CD4-positive, alpha-beta T cell (primary cell): ENCODE measurements at regions not wholly inside any gene's neighbourhood (a gene's known extent, or its start where the extent isn't known, plus 50 kb on each side); places are given as distances from the start of the nearest gene placed in this dataset.
"Not testable (repeated sequence)": the region's sequence is repeated elsewhere in the genome, so short reads cannot be mapped to it uniquely, and the experiment has no call there.

Source experiments
- ATAC-seq: fragments of 200-7000 bp; cut with Tn5 transposase; one replicate; pipeline ENCODE4 v1.10.0; 2022; ENCODE audit warnings: mild to moderate bottlenecking; ENCODE audit not compliant: poor library complexity
- CTCF ChIA-PET: fragments of 350-600 bp; sonication (Branson Sonifier 250); formaldehyde crosslinking; loops from one replicate; lab custom pipeline; 2021; ENCODE audit warnings: antibody characterized with exemption, inconsistent platforms; lab: Charles Lee
- POLR2A ChIA-PET: fragments of 350-600 bp; sonication (Branson Sonifier 250); formaldehyde crosslinking; loops from one replicate; lab custom pipeline; 2021; ENCODE audit warnings: antibody characterized with exemption, inconsistent platforms; lab: Charles Lee
- DNase-seq, 14 experiments: peaks; one replicate each; pipeline ENCODE4 v3.0.0-alpha.2; 2013 to 2020; ENCODE audit warnings: mixed read lengths in 2 of 14
- H3K27ac ChIP-seq, 2 donors: one replicate each; pipeline versions ENCODE4 v1.5.1 to v1.7.0; 2013; ENCODE audit warnings: low read length in 2 of 2, low read depth in 1 of 2, mild to moderate bottlenecking in 1 of 2
- H3K27me3 ChIP-seq, 2 experiments: 1 replicate in 1 of 2; 2 replicates in 1 of 2; pipeline versions ENCODE4 v1.6.1 to v1.7.0; 2013; ENCODE audit warnings: low read length in 2 of 2, control low read depth in 1 of 2, mild to moderate bottlenecking in 1 of 2, moderate library complexity in 1 of 2; ENCODE audit not compliant: insufficient read depth in 2 of 2, control insufficient read depth in 1 of 2
- H3K36me3 ChIP-seq: one replicate; pipeline ENCODE4 v1.6.1; 2013; ENCODE audit warnings: low read length, control low read depth; ENCODE audit not compliant: insufficient read depth
- H3K4me1 ChIP-seq: one replicate; pipeline ENCODE4 v1.6.1; 2013; ENCODE audit warnings: low read length, control low read depth; ENCODE audit not compliant: insufficient read depth
- H3K4me3 ChIP-seq: one replicate; pipeline ENCODE4 v1.5.1; 2013; ENCODE audit warnings: mild to moderate bottlenecking, low read length, moderate library complexity
- H3K9me3 ChIP-seq, 2 experiments: 1 replicate in 1 of 2; 2 replicates in 1 of 2; pipeline versions ENCODE4 v1.6.1 to v1.7.0; 2013; ENCODE audit warnings: low read length in 2 of 2, mild to moderate bottlenecking in 2 of 2, control low read depth in 1 of 2, moderate library complexity in 1 of 2; ENCODE audit not compliant: control insufficient read depth in 1 of 2, insufficient read depth in 1 of 2
- H3K27ac Mint-ChIP-seq: one replicate; pipeline ENCODE4 v1.8.0; 2020; ENCODE audit warnings: mixed read lengths
- H3K27me3 Mint-ChIP-seq: one replicate; pipeline ENCODE4 v1.8.0; 2021; ENCODE audit warnings: mixed read lengths
- H3K36me3 Mint-ChIP-seq: one replicate; pipeline ENCODE4 v1.8.0; 2021; ENCODE audit warnings: low read depth, mixed read lengths
- H3K4me1 Mint-ChIP-seq: one replicate; pipeline ENCODE4 v1.8.0; 2021; ENCODE audit warnings: low read depth, mixed read lengths
- H3K4me3 Mint-ChIP-seq: one replicate; pipeline ENCODE4 v1.8.0; 2020; ENCODE audit warnings: mild to moderate bottlenecking, mixed read lengths
- H3K9me3 Mint-ChIP-seq: one replicate; pipeline ENCODE4 v1.8.0; 2020; ENCODE audit warnings: mixed read lengths
- CTCF ChIP-seq: fragments of 200-600 bp; IDR thresholded peaks from one replicate; pipeline ENCODE4 v1.8.0; 2022; ENCODE audit warnings: antibody characterized with exemption, mild to moderate bottlenecking
- intact Hi-C, 2 experiments: fragments of 100-400 bp; cut with DNase I in 1 of 2; cut with micrococcal nuclease in 1 of 2; formaldehyde crosslinking; loops; one replicate each; pipeline versions ENCODE4 v1.15.1 to v1.9.0; 2023 to 2025; cut with DNase I, micrococcal nuclease

- no peak for TF ChIP-seq CTCF
- H3K9me3 ChIP-seq: no peaks in the 10 kb centered on the region
- peaks cover 4% of the 10 kb centered on the region for H3K27me3 Mint-ChIP-seq
- CTCF ChIA-PET: no interaction called here
- H3K27ac ChIP-seq: no peak overlapping the region
- H3K27me3 ChIP-seq: no peaks in the 10 kb centered on the region
- intact Hi-C loops: no loop called here
- H3K27ac Mint-ChIP-seq: no peak overlapping the region
- POLR2A ChIA-PET: no interaction called here
- H3K4me3 Mint-ChIP-seq: no peak overlapping the region
- H3K4me1 Mint-ChIP-seq: no peaks in the 10 kb centered on the region
- no peaks in the 10 kb centered on the region for H3K9me3 Mint-ChIP-seq
- DNase-seq (no peak), ATAC-seq (no peak)
- no peaks in the 10 kb centered on the region for H3K36me3 Mint-ChIP-seq
- H3K36me3 ChIP-seq: no peaks in the 10 kb centered on the region
- no peak overlapping the region for H3K4me3 ChIP-seq
- no peaks in the 10 kb centered on the region for H3K4me1 ChIP-seq
Observed at GRCh38 chr16:48022496-48022895, 133.3 kb downstream of the ABCC12 start.

GRCh38 chr16:48020617-48021016, 135.2 kb downstream of the ABCC12 start:
- CTCF ChIA-PET, H3K4me3 Mint-ChIP-seq, H3K27me3 Mint-ChIP-seq, ATAC-seq, intact Hi-C loops, H3K27me3 ChIP-seq, DNase-seq, H3K27ac Mint-ChIP-seq, H3K9me3 ChIP-seq, H3K9me3 Mint-ChIP-seq, H3K4me1 Mint-ChIP-seq, POLR2A ChIA-PET, H3K4me1 ChIP-seq, H3K36me3 ChIP-seq, H3K4me3 ChIP-seq, H3K27ac ChIP-seq, H3K36me3 Mint-ChIP-seq: not testable (repeated sequence)

GRCh38 chr16:48014349-48015135, 141.3 kb downstream of the ABCC12 start:
- peaks cover 2% of the 10 kb centered on the region for H3K9me3 Mint-ChIP-seq
- H3K27ac Mint-ChIP-seq: no peak overlapping the region
- no peak for ATAC-seq
- TF ChIP-seq CTCF: no peak
- H3K9me3 ChIP-seq: peaks cover 0 to 13% of the 10 kb centered on the region in 2 experiments
- H3K27me3 ChIP-seq: no peaks in the 10 kb centered on the region
- H3K36me3 Mint-ChIP-seq: no peaks in the 10 kb centered on the region
- ChIA-PET CTCF (no interaction called here), POLR2A (no interaction called here)
- H3K4me3 Mint-ChIP-seq: no peak overlapping the region
- H3K4me1 ChIP-seq: no peaks in the 10 kb centered on the region
- intact Hi-C loops: no loop called here
- no peaks in the 10 kb centered on the region for H3K27me3 Mint-ChIP-seq
- H3K27ac ChIP-seq: no peak overlapping the region
- no peak overlapping the region for H3K4me3 ChIP-seq
- H3K4me1 Mint-ChIP-seq: no peaks in the 10 kb centered on the region
- no peak for DNase-seq
- H3K36me3 ChIP-seq: no peaks in the 10 kb centered on the region

GRCh38 chr16:48013491-48013901, 142.3 kb downstream of the ABCC12 start:
- Histone ChIP-seq H3K27me3 (no peaks in the 10 kb centered on the region), H3K4me1 (no peaks in the 10 kb centered on the region), H3K36me3 (no peaks in the 10 kb centered on the region), H3K27ac (no peak overlapping the region), H3K9me3 (peaks cover 0 to 13% of the 10 kb centered on the region in 2 experiments), H3K4me3 (no peak overlapping the region)
- POLR2A ChIA-PET: no interaction called here
- CTCF ChIA-PET: no interaction called here
- intact Hi-C loops: no loop called here
- H3K9me3 Mint-ChIP-seq: peaks cover 2% of the 10 kb centered on the region
- no peaks in the 10 kb centered on the region for H3K27me3 Mint-ChIP-seq
- DNase-seq (no peak), ATAC-seq (no peak)
- H3K4me3 Mint-ChIP-seq: no peak overlapping the region
- no peaks in the 10 kb centered on the region for H3K36me3 Mint-ChIP-seq
- H3K27ac Mint-ChIP-seq: no peak overlapping the region
- no peak for TF ChIP-seq CTCF
- H3K4me1 Mint-ChIP-seq: no peaks in the 10 kb centered on the region
